HG02840 (cell line): ENCODE measurements at regions not wholly inside any gene's neighbourhood (a gene's known extent, or its start where the extent isn't known, plus 50 kb on each side); places are given as distances from the start of the nearest gene placed in this dataset.
A peak's percentile ranks its signal among the peaks of the same experiment; 100 is the strongest.

Source experiments
- ATAC-seq: cut with Tn5 transposase; IDR thresholded peaks from one replicate; pipeline ENCODE4 v1.9.1; 2021; ENCODE audit warnings: mild to moderate bottlenecking, moderate library complexity, moderate number of reproducible peaks; ENCODE audit not compliant: unreplicated experiment, low FRiP score

DNA sequence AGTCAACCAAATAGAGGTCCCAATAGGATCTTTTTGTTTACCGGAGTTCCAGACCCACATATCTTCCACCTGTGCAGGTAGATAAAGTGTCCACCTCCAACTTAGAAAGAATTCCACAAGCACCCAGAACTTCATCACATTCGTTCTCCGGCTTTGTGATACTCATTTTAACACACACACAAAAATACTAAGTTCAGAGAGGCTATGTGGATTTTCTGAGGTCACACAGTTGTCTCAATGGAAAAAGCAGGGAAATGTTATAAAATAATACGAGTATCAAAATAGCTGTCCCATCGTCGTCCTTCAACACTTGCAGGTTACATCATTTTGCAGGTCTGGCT, 137.5 kb downstream of the TMCO5A start:
- ATAC-seq = no peak

DNA sequence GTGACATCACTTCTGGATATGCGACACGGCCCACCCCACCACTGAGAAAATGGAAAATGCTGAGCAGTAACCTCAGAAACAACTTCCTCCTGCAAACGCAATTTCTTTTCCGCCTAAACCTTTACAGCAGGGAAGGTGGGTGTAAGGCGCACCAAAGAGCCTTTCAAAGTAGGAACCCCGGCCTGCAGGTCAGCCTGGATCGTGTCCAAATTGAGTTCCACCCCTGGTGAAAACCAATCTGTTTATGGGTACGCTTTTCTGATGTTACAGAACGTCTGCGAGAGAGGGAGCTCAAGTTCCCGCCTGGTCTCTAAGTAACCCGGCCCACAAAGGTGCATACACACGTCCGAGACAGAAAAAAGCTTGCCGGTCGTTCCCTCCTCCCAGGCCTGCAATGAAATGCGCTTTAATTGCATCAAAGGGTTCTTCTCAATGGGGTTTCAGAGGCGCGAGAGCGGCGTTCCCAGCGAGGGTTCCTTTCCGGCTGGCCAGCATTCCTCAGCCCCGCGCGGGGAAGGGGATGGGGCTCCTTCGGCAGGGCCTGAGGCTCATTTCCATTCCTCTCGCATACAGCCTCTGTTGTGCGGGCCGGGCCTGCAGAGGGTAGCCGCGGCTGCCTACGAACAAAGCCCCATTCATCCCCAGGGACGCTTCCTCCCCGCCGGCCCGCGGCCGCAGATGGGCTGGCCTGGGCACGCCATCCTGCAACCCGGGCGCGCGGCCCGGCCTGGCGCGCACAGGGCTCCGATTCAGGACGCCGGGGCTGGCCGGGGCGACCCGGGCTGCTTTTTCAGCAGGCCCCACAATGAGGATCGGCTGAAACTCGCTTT, 138.1 kb downstream of the TMCO5A start:
- peak; percentile 55 for ATAC-seq

DNA sequence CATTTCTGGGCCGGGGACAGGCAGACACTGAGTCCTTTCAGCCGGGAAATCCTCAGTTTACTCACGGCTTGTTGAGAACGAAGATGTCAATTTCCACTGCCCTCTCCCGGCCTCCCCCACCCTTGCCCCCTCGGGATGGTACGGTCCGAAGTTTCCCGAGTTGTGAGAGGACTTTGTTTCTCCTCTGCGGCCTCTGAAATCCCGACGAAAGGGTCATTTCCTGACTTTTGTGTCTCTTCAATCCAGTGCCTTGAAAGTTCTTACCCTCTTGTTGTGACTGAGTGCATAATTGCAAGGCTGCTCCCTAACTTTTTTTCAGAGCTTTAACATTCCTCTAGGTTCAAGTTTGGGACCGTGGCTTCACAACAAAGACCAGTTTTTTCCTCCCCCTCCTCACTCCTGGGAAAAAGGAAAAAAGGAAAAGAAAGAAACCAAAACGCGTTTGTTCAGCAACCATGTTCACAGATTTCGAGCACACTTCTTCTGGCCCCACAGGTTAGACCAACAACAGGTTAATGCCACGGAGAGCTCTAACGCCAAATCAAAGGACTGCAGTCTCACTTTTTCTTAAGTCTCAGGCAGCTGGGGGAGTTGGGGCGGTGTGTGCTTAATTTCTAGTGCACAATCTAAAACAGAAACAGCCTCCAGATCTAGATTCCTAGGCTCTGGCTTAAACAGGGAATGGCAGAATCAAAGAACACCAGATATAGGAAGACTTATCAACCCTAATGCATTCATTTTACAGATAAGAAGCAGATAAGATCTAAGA, 138.9 kb downstream of the TMCO5A start:
- no peak for ATAC-seq

DNA sequence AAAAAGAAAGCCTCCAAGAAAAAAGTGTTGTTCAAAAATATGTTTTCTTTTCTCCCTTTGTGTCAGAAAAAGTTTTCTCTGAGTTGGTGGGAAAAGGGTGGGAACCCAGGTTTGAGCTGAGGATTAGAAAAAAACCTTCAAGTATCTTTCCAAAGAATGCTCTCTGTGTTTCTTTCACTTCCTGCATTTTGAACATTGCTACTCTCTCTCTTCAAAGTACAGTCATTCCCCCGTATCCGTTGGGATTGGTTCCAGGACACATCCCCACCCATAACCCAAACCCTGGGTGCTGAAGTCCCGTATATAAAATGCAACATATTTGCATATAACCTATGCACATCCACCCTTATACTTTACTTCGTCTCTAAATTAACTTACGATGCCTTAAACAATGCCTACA, 139.6 kb downstream of the TMCO5A start:
- ATAC-seq = no peak

DNA sequence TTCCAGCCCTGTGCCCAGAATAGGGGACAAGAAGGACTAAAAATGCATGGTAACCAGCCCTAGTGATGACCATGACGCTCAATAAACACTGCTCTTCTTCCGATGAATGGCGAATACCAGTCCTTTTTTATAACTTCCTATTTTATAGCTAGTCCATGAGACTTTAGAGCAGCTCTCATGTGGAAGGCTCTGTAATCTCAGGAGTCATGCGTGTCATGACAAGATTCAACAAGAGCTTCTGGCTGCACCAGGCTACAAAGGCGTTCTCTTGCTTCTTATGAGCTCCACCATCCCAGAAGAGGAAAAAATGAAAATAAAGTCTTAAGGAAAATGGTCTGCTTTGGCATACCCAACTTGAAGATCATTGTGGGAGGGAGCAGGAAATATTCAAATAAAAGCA, 141.0 kb downstream of the TMCO5A start:
- ATAC-seq = no peak

DNA sequence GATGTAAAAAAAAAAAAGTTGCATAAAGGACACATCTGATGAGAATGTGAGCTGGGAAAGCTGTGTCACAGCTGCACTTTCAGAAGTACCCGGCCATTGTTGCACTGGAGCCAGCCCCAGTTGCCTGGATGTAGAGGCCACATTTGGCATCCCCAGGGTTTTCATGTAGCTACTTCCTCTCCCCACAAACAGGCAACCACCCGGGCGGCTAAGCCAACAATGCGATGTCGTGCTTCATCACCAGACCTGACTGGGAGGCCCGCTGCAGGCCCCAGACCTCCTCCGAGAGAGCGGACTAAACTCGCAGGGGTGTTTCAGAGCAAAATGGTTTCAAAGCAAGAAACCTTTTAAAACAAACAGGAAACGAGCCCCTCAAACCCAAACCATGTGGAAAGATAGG, 142.3 kb downstream of the TMCO5A start:
- no peak for ATAC-seq

DNA sequence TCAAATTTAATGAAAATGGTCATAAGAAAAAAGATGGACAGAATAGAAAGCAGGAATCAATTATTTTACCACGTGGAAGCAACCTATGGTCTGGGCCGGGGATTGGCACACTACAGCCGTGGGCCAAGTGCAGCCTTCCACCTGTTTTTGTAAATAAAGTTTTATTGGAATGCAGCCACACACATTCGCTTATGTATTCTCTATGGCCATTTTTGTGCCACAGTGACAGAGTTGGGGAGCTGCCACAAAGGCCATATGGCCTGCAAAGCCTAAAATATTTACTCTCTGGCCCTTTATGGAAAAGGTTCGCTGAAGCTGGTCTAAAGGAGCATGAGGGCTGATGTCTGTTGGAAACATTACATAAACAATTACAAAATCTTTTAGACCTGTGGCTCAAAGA, 144.8 kb downstream of the TMCO5A start:
- no peak for ATAC-seq

- no peak for ATAC-seq
Observed at GRCh38 chr15:38080651-38081275, 146.3 kb downstream of the TMCO5A start.

DNA sequence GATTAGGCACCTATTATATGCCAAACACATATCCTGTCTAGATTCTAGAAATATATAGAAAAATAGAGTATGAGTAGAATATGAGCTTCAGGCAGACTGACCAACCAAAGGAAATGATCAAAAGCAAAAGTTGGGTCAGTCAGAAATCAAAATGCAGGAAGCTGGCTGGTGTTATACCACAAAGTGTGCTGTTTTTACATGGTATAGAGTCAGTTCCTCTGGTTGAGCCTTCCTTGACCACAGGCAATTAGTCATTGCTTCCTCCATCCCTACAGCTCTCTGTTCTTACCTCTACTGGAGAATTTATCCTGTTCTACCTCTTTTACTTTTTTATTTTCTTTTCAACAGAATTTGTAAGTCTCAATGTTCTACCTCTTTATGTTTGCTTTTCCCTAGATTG, 149.8 kb downstream of the TMCO5A start:
- peak; percentile 64 for ATAC-seq

- peak; percentile 80 for ATAC-seq
Observed at GRCh38 chr15:38085114-38085513, 150.7 kb downstream of the TMCO5A start.

DNA sequence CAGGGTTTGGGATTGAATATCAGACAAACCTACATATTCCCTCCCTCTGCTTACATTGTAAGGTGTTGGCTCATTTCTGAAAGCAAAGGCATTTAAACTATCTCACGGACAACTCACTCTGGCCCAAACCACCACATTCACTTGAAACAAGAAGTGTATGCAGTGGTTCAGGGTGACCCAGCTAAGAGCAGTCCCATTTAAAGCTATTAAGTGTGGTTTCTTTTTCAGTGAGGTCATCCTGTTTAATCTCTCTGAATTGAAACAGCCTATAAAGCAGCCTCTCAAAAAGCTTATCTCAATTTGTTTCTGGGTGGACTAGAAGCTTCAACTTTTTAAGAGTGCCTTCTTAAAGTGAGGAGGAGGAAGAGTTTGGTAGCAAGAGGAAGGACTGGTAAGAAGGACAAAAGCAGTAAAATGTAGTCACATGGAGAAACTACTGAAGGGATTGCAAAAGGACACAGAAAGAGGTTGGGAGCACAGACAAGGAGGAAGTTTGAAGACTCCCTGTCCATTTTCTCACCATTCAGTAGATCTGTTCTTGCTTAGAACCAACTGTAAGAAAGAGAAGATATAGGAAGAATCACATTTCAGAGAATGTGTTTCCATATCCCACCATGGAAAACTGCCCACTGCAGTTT, 151.6 kb downstream of the TMCO5A start:
- ATAC-seq = no peak

GRCh38 chr15:38086611-38087010, 152.2 kb downstream of the TMCO5A start:
- ATAC-seq = no peak

DNA sequence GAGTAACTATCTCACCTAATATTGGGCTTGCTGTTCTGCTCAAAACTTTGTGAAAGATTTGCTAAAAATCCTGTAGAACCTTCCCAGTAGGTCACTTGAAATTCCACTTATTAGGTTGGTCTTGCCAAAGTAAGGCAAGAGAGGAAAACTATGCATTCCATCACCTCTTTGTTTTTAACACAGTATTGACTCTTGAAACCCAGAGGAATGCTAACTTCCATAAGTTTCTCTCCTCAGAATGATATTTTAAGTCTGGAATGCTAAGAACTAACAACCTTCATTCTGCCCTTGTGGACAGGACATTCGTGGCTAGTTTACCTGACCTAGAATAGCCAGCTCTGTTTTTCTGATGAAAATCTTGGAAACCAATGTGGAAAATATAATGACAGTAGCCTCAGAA, 154.5 kb downstream of the TMCO5A start:
- ATAC-seq = no peak

- ATAC-seq = no peak
Observed at GRCh38 chr15:38090223-38090622, 155.8 kb downstream of the TMCO5A start.

DNA sequence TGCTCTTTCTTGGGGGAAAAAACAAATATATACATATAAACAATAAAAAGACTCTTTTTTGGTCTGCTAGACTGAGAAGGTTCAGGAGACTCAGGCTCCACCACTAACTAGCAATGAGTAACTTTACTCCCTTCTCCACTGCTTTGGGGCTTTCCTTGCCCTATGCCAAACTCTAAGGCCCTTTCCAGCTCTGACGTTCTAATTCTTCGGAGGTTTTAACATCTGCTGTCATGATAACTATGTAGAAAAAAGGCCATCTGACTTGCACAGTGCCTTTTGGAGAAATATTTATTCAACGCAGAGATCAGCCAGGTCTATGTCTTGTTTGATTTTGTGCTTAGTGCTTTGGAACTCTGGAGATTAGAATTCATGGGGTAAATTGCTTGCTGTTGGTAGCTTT, 156.2 kb downstream of the TMCO5A start:
- no peak for ATAC-seq

DNA sequence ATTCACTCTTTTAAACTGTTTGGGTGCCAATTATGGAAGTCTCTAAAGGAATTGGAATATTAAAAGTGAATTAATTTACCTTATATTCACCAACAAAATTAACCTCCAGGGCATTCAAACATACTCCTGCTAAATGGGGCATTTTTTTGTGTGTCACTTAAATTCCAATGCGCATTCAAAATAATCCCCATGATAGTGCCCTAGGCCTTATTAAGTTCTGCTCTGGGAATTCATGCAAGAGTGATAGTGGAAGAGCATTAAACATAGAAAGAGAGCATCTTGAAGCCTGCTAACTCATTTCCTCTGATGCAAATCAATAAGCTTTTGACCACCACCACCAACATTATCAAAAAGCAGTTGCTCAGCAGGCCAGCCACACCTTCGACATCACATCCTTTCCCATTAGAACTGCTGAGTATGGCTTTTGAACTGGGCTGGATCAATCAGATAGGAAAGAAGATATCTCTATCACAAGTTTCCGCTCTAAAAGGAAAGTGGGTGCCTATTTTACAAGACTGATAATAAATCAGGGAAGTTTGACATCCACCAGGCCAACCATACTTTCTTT, 156.7 kb downstream of the TMCO5A start:
- ATAC-seq = no peak

DNA sequence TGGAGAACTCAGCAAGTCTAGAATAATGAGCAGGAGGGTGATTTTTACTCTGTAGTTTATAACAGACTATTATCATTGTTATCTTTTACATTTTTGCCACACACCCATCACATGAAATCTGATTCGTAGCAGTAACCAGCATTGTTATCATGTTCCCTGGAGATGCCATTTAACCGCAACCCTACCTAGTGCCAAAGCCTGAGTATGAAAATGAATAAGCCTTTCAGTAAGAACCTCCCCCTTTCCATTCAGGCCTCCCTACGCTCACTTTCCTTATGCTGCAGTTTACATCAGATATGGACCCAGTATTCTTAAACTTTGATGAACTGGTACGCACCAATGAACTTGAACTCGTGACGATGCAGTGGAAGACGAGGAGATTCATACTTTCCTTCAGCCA, 158.7 kb upstream of the SPRED1 start:
- no peak for ATAC-seq

DNA sequence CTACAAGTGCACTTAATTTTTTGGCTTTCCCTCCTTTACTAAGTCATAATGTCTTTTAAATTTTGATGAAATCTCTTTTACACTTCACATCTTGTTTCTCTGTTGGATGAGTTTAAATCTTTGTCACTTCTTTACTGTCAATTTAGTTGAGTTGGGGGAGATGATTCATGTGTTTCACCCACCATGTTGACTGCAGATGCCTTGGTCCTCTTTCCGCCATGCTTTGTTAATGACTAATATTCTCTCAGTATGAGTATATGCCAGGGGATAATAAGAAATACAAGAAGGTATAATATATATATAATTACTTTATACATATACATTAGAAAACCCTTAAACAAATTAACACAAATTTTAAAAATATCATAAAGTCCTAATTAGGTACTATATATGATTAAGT, 149.7 kb upstream of the SPRED1 start:
- ATAC-seq = no peak

GRCh38 chr15:38103564-38103963, 149.1 kb upstream of the SPRED1 start:
- ATAC-seq = no peak

DNA sequence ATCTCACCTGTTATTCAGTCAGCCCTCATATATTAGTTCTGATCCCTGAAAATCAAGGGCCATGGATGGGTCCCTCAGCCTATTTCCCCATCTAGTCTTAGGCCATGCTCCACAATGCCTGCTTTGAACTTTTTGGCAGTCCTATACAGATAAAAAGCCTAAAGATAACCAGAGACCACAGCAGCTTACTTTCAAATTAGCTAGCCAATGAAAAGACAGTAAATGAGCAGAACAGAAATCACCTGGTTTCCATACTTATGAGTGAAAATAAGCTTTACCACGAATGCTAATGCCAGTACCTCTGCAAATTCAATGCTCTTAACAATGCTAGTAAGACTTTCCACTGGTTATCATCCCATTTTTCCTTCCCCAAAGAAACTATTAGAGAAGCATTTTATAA, 141.6 kb upstream of the SPRED1 start:
- ATAC-seq = no peak

GRCh38 chr15:38112406-38112805, 140.2 kb upstream of the SPRED1 start:
- ATAC-seq = no peak
